ENCODE measurements at regions not wholly inside any gene's neighbourhood (a gene's known extent, or its start where the extent isn't known, plus 50 kb on each side); places are given as distances from the start of the nearest gene placed in this dataset.

GRCh38 chr6:141199074-141199473 lies 933.7 kb upstream of the GJE1 start:
- WGBS (ENCODE audit: insufficient coverage, low coverage, missing lambda C conversion rate), result 0% methylated on average over 1 of the region's 1 CpG
- TF ChIP-seq ATF3 (IDR thresholded peaks at IDR 0.05) (no peak), ATF3 (CRISPR knock-in tag; conservative IDR thresholded peaks at IDR 0.05) (no peak), SRF (CRISPR knock-in tag; IDR thresholded peaks at IDR 0.05) (no peak), ZFP36 (IDR thresholded peaks at IDR 0.05; ENCODE audit: low read depth, low read length, partially characterized antibody) (no peak)
- H3K27ac ChIP-seq (ENCODE audit: extremely low read depth, low read depth, low read length), result no peak overlapping the region
- no peak overlapping the region for H3K4me2 ChIP-seq (ENCODE audit: insufficient read depth, low read length)
- DNase-seq (ENCODE audit: extremely low read depth in 1 of 4, low spot score in 3 of 4) (no peak), ATAC-seq (no peak), FAIRE-seq (no peak)
- no peaks in the 10 kb centered on the region for H4K20me1 ChIP-seq (replicated peaks; ENCODE audit: control insufficient read depth, insufficient read depth, low read length)
- H3K36me3 ChIP-seq (ENCODE audit: control insufficient read depth, insufficient read depth, low read length), result no peaks in the 10 kb centered on the region
- H3K79me2 ChIP-seq (ENCODE audit: control insufficient read depth, insufficient read depth, low read length), result no peaks in the 10 kb centered on the region
- H3K4me3 ChIP-seq, result no peak overlapping the region
- H2AFZ ChIP-seq (ENCODE audit: low read depth, low read length), result no peak overlapping the region
- POLR2A ChIA-PET, result no interaction called here
- BruUV-seq (replicated peaks), result no TSS peak
- H3K9me1 ChIP-seq (ENCODE audit: control insufficient read depth, insufficient read depth, low read length), result no peaks in the 10 kb centered on the region
- CTCF ChIA-PET (ENCODE audit: low intra/inter-chr PET ratio), result no interaction called here
- intact Hi-C loops (cut with micrococcal nuclease) (no loop called here), in situ Hi-C loops (cut with MboI) (no loop called here)
- H3K27me3 ChIP-seq (ENCODE audit: control insufficient read depth in 2 of 2, insufficient read depth in 2 of 2, low read length in 2 of 2), result no peaks in the 10 kb centered on the region
- H3K4me1 ChIP-seq (replicated peaks in 1 of 2; ENCODE audit: control insufficient read depth in 2 of 2, insufficient read depth in 2 of 2, low read length in 2 of 2), result no peaks in the 10 kb centered on the region
- no peak overlapping the region for H3K9ac ChIP-seq (ENCODE audit: insufficient read depth in 1 of 2, low read depth in 2 of 2, low read length in 2 of 2)
- no peaks in the 10 kb centered on the region for H3K9me3 ChIP-seq (replicated peaks; ENCODE audit: control insufficient read depth, insufficient read depth, low read depth, low read length)

GRCh38 chr6:141195251-141195832 lies 937.4 kb upstream of the GJE1 start:
- FAIRE-seq (no peak), DNase-seq (ENCODE audit: extremely low read depth in 1 of 4, low spot score in 3 of 4) (no peak), ATAC-seq (no peak)
- no peaks in the 10 kb centered on the region for H3K9me3 ChIP-seq (replicated peaks; ENCODE audit: control insufficient read depth, insufficient read depth, low read depth, low read length)
- BruUV-seq (replicated peaks), result no TSS peak
- no peaks in the 10 kb centered on the region for H3K36me3 ChIP-seq (ENCODE audit: control insufficient read depth, insufficient read depth, low read length)
- H2AFZ ChIP-seq (ENCODE audit: low read depth, low read length), result no peak overlapping the region
- POLR2A ChIA-PET, result no interaction called here
- TF ChIP-seq IFI16 (CRISPR knock-in tag; IDR thresholded peaks at IDR 0.05), result no peak
- TF ChIP-seq ZFX (CRISPR knock-in tag; IDR thresholded peaks at IDR 0.05), result no peak
- H3K4me3 ChIP-seq, result no peak overlapping the region
- no peaks in the 10 kb centered on the region for H3K4me1 ChIP-seq (replicated peaks in 1 of 2; ENCODE audit: control insufficient read depth in 2 of 2, insufficient read depth in 2 of 2, low read length in 2 of 2)
- H4K20me1 ChIP-seq (replicated peaks; ENCODE audit: control insufficient read depth, insufficient read depth, low read length), result no peaks in the 10 kb centered on the region
- H3K4me2 ChIP-seq (ENCODE audit: insufficient read depth, low read length), result no peak overlapping the region
- no peak overlapping the region for H3K9ac ChIP-seq (ENCODE audit: insufficient read depth in 1 of 2, low read depth in 2 of 2, low read length in 2 of 2)
- intact Hi-C loops (cut with micrococcal nuclease) (no loop called here), in situ Hi-C loops (cut with MboI) (no loop called here)
- no peaks in the 10 kb centered on the region for H3K79me2 ChIP-seq (ENCODE audit: control insufficient read depth, insufficient read depth, low read length)
- WGBS (ENCODE audit: insufficient coverage, low coverage, missing lambda C conversion rate), result 0% methylated on average over 6 of the region's 6 CpGs
- H3K9me1 ChIP-seq (ENCODE audit: control insufficient read depth, insufficient read depth, low read length), result no peaks in the 10 kb centered on the region
- no peaks in the 10 kb centered on the region for H3K27me3 ChIP-seq (ENCODE audit: control insufficient read depth in 2 of 2, insufficient read depth in 2 of 2, low read length in 2 of 2)
- CTCF ChIA-PET (ENCODE audit: low intra/inter-chr PET ratio), result no interaction called here
- no peak overlapping the region for H3K27ac ChIP-seq (ENCODE audit: extremely low read depth, low read depth, low read length)

All from K562 (cell line).